Fibroblast of upper back skin (primary cell): ENCODE measurements at regions not wholly inside any gene's neighbourhood (a gene's known extent, or its start where the extent isn't known, plus 50 kb on each side); places are given as distances from the start of the nearest gene placed in this dataset.
"Not testable (repeated sequence)": the region's sequence is repeated elsewhere in the genome, so short reads cannot be mapped to it uniquely, and the experiment has no call there.

ENCODE experiments used
- DNase-seq: peaks from one replicate; pipeline ENCODE4 v3.0.0-alpha.2; 2013

DNA sequence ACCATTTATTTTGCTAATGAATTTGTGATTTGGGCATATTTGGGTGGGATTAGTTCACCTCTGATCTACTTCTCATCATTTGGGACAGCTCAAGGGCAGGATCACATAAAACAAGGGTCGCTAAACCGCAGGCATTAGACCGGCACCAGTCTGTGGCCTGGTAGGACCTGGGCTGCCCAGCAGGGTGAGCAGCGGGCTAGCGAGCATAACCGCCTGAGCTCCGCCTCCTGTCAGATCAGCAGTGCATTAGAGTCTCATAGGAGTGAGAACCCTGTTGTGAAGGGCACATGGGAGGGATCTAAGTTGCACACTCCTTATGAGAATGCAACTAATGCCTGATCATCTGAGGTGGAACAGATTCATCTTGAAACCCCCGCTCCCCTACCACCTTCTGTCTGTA is 785.3 kb downstream of the TRHDE start:
- no peak for DNase-seq

DNA sequence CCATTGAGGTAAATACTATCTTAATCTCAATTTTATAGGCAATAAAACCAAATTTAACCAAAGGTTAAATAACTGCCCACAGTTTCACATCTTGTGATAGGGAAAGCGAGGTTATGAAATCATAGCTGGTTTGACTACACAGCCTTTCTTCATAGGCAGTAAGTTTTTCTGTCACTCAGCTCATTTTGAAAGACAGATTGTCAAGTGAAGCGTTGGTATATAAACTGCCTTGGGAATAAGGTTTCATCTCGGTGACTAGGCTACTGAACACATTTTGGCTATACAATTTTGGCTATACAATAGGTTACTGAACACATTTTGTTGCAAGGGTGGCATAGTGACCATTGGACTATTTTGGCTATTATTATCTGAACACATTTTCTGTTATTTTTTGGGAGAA is 793.7 kb downstream of the TRHDE start:
- no peak for DNase-seq

DNA sequence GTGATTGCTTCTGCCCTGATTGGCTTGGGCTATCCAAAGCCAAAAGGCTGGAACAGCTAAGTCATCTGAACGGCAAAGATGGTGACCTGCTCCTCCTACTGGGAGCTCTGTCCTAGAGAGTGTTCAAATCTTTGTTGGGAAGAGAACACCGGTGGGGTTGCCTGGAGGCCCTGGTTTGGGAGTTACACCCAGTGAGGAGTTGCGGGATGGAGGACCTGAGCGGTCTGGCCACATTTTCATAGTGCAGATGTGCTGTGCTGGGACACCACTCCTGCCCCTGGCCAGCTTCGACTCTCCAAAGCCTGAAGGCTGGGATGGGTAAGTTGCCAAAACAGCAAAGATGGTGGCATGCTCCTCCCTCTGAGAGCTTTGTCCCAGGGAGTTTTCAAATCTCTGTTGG is 795.4 kb downstream of the TRHDE start:
- no peak for DNase-seq

DNA sequence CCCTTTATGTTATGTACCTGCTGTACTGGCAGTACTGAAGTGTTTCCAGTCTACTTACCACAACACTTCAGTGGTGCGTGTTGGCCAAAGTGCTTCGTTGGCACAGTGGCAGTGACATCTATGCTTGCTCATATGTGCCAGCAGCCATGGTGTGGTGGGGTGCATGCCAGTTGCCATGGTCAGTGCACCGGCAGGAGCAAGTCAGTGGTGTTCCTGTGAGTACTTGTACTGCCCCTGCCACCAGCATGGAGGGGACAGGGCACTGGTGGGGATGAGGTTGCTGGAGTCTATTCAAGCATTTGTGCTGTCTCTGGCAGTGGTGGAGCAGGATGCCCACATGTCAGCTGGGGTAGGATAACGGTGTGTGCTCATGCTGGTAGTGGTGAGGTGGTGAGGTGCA is 800.0 kb downstream of the TRHDE start:
- DNase-seq: no peak

DNA sequence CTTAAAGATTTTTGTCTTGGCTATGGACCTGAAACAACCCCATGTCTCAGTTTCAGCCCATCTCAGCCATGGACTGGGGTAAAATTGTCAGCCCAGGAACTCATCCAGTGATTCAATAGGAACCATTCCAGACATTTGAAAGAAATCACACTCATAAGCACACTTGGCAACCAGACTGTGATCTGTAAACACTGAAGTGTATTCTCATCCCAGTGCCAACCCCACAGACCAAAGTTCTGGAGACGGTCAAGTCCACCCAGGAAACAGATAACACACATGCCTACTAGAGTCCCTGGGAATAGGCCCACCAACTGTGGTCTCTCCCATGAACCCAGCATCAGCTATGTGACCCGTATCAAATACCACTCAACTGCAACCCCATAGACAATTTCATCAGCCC is 804.6 kb downstream of the TRHDE start:
- no peak for DNase-seq

DNA sequence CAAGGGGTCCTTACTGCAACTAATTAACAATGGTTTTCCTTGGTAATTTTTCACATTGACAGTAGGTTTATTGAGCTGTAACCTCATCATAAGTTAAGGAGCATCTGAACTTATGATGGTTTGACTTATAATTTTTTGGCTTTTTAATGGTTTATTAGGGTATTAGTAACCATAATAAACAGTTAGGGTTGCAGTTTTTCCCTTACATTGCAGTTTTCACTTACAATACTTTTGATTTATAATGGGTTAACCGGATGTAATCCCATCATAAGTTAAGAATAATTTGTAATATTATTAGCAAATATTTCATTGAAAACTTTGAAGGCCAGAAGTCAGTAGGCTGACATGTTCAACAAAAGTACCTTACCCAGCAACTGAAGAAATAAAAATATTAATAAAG is 811.6 kb downstream of the TRHDE start:
- DNase-seq: no peak

DNA sequence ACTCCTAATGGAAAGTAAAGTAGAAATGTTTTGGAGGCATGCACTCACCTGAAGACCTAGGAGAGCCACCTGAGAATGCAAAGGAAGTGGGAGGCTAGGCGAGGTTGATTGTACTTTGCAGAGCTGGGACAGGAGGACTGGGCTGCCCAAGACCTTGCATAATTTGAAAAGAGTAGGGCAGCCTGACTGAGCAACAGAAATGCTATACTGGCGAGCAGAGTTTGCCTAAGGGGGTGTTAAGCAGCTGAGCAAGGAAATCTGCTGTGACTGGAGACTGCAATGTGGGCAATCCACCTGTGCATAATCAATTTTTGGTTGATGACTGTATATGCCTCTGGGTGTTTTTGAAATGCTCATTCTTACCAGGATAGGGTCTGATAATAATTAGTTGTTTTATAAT is 834.1 kb downstream of the TRHDE start:
- DNase-seq: no peak

DNA sequence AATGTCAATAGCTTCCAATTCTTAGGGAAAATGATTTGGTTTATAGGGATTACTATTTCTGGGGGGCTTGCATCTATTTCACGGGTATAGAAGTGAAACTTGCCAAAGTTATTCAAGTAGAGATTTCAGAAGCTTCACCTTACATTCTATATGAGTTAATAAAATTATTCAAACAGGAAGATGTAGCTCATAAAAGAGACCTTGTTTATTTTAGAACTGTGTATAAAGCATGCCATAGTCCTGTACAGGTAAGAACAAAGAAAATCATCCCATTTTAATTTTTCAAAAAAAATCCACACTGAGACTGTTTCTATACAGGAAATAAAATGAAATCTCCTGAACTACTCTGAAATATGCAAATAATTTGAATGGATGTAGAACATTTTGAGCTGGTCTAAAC is 834.7 kb downstream of the TRHDE start:
- DNase-seq: no peak

DNA sequence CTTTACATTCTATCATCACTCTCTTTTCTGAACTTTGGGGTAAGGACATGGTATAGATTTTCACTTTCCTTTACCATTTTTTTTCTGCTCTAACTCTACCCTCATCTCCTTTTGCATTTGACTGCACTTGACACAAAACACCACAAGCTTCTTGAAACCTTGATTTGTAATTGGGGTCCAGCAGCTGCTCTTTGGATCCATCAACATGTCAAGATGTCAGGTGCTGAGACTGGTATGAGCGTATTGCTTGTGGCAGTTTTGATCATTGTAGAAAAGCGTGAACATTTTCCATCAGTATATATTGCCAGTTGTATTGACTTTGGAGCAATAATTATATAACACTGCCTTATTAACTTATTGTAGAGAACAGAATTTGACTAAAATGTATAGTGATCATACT is 838.6 kb downstream of the TRHDE start:
- no peak for DNase-seq

DNA sequence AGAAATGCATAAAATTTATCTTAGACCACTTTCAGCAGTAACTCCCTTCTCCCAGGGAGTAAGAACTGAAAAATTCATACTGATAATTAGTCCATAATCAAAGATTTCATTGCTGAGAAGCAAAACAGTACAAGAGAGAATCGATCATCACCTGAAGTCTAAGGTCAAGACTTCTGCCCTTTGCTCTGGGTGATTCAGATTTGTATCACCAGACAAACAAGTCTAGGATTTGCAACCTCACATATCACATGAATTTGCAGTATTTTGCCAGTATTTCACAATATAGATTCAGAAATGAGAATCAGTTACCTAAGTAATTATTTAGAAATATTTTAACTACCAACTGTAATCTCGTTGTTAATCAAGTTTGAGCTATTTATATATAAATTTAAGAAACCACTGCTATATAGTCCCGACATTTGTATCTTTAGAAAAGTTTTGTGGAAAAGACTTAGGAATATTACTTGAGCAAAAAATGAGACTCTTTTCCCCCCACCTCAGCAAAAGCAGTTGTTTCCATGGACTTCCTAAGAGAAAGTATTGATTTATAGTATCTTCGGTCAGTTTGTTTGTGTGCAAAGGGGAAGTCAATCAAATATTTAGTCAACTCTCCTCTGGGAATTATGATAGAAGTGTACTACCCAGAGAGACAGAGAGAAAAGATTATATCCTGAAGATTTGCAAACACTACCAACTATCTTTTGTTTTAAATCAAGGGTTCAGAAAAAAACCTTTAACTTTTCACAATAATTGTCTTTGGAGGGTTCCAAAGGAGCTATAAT is 840.1 kb downstream of the TRHDE start:
- DNase-seq: no peak

DNA sequence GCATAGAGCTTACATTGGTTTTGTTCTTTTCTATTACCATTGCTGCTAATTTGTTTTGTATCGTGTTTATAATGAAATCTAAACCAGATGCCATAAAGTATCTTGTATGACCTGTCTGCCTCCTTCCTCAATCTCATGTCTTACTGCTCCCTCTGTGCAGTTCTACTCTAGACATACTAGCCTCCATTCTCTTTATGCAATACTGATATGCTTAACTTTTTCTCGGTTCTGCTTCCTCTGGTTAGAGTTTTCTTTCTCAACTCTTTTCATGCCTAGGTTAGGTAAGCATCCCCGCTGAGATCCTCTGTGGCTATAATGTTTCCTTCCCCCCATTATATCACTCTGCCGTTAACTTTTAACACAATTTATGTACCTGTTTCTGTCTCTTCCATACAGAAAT is 852.3 kb downstream of the TRHDE start:
- DNase-seq: no peak

DNA sequence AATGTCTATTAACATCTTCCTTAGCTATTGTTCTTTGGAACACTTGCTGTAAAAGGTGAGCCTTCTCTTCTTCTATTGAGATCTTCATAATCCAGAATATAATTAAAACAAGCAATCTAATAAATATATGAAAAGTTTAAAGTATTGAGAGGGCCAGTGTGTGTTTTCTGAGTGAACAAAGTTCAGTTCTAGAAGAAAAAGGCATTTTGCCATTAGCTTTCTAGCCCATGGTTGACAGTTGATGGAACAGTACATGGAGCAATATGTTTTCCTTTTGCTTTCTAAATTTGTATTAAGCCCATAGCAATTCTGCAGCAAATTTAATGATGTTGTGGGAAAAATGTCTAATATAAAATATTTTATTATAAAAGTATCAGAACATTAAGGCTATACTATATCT is 853.0 kb downstream of the TRHDE start:
- DNase-seq: no peak

DNA sequence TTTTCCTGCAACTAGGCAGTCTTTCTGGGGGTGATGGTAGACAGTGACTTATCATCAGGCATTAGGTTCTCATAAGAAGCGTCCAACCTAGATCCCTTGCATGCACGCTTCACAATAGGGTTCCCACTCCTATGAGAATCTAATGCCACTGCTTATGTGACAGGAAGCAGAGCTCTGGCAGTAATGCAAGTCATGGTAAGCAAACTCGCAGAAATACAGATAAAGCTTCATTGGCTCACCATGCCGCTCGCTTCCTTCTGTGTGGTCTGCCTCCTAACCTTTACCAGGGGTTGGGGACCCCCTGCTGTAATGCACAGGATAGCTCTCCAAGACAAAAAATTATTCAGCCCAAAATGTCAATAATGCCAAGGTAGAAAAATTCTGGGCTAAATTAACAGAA is 864.2 kb downstream of the TRHDE start:
- DNase-seq: no peak

DNA sequence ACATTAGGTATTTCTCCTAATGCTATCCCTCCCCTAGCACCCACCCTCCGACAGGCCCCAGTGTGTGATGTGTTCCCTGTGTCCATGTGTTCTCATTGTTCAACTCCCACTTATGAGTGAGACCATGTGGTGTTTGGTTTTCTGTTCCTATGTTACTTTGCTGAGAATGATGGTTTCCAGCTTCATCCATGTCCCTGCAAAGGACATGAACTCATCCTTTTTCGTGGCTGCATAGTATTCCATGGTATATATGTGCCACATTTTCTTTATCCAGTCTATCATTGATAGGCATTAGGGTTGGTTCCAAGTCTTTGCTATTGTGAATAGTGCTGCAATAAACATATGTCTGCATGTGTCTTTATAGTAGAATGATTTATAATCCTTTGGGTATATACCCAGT is 867.5 kb downstream of the TRHDE start:
- DNase-seq: not testable (repeated sequence)

DNA sequence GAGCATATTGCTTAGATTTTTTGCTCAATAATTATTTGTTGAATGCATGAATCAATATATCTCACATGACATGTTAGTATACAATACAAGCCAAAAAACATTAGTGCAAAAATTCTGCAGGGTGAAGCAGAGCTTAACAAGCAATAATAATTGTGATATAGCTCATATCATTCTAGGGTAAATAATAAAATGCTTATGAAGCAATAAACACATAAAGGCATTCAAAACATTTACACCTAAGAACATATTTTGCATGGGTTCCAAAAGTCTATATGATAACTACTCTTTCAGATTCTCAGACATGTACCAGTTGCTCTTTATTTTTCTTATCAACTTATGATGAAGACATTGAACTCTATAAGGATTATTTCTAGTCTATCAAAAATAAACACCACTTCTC is 886.2 kb downstream of the TRHDE start:
- no peak for DNase-seq

DNA sequence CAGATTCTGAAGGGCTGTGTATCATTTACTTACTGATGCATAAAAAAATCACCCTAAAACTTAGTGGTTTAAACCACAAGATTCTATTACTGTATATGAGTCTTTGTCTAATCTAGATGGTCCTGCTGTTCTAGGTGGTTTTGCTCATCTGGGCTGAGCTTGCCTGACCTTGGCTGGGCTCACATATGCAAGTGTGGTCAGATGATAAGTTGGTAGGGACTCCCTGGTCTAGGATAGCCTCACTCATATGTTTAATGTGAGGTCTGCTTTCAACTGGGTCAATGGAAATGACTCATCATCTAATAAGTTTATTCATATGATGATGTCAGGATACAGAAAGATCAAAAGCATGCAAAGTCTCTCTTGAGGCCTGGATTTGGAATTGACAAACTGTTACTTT is 887.8 kb downstream of the TRHDE start:
- no peak for DNase-seq

DNA sequence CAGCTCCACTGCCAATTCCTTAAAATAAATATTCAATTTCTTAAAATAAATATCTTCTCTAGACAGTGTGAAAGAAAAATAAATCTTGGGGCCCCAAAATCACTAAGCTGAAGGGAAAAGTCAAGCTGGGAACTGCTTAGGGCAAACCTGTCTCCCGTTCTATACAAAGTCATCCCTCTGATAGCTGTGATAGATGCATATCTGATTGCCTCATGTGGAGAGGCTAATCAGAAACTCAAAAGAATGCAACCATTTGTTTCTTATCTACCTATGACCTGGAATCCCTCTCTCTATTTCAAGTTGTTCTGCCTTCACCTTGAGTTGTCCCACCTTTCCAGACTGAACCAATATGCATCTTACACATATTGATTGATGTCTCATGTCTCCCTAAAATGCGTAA is 889.8 kb downstream of the TRHDE start:
- DNase-seq: no peak

DNA sequence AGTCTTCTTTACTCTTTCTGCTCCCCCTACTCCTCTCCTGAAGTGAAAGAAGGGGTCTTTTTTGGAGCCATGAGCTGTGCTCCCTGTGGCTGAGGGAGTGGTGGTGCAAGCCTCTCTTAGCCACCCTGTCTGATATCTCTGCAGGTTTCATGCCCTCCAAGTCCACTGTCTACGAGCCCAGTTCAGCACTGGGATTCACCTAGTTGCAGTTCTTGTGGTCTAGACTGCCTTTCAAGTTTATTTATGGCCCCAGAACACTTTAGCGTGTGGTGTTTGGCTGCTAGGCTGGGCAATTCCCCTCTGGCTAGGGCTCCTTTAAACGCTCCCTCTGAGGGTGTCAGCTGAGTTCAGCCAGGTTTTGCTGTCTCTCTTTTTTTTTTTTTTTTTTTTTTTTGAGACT is 908.6 kb downstream of the TRHDE start:
- no peak for DNase-seq

DNA sequence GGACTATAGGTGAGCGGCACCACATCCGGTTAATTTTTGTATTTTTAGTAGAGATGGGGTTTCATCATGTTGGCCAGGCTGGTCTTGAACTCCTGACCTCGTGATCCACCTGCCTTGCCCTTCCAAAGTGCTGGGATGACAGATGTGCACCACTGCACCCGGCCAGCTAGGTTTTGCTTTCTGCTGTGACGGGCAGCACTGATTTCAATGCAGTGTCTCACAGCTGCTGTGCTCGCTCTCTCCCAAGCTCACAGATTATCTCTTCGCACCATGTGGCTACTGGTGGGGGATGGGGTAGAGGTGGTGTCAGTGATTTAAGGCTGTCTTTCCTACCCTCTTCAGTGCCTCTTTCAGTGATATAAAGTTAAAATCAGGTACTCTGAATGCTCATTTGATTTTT is 909.1 kb downstream of the TRHDE start:
- DNase-seq: no peak

DNA sequence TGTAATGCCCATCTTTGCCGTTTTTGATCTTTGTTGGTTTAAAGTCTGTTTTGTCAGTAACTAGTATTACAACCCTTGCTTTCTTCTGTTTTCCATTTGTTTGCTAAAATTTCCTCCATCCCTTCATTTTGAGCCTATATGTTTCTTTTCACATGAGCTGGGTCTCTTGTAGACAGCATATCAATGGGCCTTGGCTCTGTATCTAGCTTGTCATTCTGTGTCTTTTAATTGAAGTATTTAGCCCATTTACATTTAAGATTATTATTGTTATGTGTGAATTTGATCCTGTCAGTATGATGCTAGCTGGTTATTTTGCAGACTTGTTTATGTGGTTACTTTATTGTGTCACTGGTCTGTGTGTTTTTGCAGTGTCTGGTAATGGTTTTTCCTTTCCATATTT is 913.2 kb downstream of the TRHDE start:
- DNase-seq: no peak

DNA sequence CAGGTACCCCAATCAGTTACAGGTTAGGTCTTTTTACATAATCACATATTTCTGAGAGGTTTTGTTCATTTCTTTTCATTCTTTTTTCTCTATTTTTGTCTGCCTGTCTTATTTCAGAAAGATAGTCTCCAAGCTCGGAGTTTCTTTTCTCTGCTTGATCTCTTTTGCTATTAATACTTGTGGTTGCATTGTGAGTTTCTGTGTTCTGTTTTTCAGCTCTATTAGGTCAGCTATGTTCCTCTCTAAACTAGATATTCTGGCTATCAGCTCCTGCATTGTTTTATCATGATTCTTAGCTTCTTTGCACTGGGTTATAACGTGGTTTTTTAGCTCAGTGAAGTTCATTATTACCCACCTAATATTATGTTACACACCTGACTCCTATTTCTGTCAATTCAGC is 914.1 kb downstream of the TRHDE start:
- no peak for DNase-seq

DNA sequence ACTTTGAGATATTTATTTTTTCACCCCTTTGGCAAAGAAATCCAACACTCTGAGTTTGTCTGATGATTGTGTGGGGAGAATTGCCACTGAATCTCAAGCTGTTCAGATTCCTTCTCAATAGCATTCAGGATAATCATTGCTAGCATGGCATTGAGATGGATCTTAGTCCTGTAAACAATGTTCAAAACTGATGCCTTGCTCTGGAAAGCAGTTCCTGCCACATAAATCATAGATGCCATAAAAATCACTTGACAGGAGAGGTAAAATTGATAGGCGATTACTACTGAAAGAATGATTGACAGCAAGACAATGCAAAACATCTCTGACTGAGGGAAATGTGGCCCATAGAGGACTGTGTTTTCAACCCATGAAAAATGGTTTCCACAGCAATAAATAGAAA is 915.6 kb downstream of the TRHDE start:
- DNase-seq: no peak

DNA sequence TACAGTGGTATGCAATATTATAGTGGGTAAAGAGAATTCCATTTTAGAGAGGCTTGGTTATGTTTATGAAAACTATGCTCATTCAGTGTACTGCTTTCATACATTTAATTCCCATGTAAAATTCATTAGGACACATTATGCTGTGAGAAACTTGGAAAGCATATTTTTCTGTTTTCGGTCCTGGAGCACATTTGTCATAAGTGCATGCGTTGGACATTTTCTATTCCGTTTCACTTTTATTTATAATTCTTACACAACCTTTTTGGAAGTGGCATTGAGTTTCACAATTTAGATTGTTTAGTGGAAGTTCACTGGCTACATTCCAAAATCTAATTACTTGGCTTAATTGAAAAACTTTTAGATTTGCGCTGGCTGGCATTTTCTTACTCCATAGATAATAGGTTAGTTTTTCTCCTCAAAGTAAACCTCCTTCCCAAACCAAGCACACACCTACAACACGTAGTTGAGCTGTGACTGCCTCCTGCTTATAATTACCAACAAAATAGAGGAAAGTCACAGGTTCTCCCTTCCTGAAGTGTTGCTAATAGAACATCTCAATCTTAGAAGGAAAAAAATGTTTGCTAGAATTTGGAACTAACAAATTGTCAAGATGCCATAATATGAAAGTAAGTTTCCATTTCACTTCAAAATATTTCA is 938.5 kb downstream of the TRHDE start:
- DNase-seq: no peak

DNA sequence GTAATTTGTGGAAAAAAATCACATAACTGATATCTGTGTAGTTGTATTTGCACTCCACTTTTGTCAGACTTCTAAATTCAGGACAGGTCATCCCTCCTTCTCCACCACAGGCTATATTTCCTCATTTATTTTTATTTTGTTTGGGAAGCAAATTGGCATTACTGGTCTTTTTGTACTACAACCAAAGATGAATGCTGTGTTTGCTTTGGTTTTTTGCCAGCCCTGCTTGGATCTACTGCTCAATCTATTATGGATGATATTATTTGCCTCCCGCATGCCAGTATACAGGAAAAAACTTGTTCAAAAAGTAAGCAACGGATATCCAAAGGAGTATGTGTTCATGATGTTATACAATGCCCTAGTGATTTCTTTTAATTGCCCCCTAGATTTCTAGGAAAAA is 948.8 kb downstream of the TRHDE start:
- DNase-seq: no peak

DNA sequence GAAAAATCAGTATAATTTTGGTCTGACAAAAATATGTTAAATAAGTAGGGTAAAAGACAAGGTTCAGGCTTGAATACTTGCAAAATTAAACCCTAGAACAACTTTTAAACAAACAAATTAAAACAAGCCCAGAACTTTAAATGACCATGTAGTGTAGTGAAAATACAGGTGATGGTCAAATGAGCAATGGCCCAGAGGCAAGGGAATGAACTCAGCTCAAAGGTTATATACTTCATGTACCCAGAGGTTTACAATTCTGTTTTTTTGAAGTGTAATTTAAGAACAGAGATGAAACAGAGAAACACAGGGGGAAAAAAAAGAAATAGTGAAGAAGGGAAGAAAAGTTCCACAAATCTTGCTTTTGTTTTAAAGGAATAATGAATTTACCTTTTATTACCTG is 949.2 kb downstream of the TRHDE start:
- no peak for DNase-seq
